ENCODE measurements at regions not wholly inside any gene's neighbourhood (a gene's known extent, or its start where the extent isn't known, plus 50 kb on each side); places are given as distances from the start of the nearest gene placed in this dataset.

DNA sequence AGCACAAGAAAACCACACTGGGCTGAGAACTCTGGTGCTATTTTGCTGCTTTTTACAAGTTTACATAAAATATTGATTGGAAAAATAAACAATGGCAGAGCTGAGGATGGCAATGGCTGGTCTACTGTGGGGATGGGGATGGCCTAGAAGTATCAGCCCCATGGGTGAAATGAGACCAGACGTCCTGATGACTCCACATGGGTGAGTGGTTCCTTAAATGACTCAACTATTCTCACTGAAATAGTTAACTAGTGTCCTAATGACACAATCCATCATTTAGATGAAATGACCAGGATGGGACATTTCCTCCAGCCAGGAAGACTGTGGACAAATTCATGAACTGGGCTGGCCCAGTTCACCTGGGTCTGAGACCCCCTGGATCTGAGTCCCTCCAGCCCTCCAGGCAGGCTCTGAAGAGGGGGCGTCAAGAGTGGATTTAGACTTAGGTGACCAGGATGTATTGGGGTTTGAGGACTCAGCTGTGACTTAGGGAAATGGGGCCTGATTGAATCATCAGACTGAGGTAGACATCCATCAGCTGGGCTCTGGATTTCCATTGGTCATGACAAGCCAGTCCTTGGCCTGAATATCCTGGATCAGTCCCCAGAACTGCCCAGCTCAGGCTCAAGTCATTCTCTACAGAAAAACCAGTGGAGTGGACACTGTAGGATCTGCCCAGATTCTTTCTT lies 98.2 kb upstream of the IGLL5 start:
- Mint-ChIP-seq H3K27me3 (peaks cover 11% of the 10 kb centered on the region), H3K4me3 (no peak overlapping the region), H3K27ac (no peak overlapping the region), H3K9me3 (ENCODE audit: insufficient read depth) (no peaks in the 10 kb centered on the region), H3K4me1 (no peaks in the 10 kb centered on the region)
- no peaks in the 10 kb centered on the region for H3K79me2 ChIP-seq (ENCODE audit: control insufficient read depth, insufficient read depth, low read length)
- no peak overlapping the region for H3K9ac ChIP-seq (ENCODE audit: low read length)
- ChIA-PET CTCF (interaction anchor here (0.9 to 8.6 kb wide), 18 partner anchors 9 to 168 kb away, joined by 3 to 139 read pairs (median 8); no protein-coding TSS in a partner anchor), POLR2A (no interaction called here)
- 100% methylated on average over 1 of the region's 2 CpGs for WGBS (ENCODE audit: insufficient coverage)
- no peak overlapping the region for H3K4me3 ChIP-seq (ENCODE audit: control extremely low read depth in 1 of 5, extremely low read depth in 1 of 5, insufficient read depth in 1 of 5, low read depth in 2 of 5, low read length in 4 of 5)
- TF ChIP-seq CTCF (IDR thresholded peaks at IDR 0.05) = no peak
- TF ChIP-seq EZH2 (IDR thresholded peaks at IDR 0.05; ENCODE audit: borderline replicate concordance, insufficient read depth, low read depth, low read length, poor library complexity, severe bottlenecking) = no peak
- intact Hi-C loops (cut with micrococcal nuclease) = loop anchor here (2.0 kb wide), 1 partner anchor 21 kb away; no protein-coding TSS in a partner anchor
- no peak for DNase-seq
- no peak overlapping the region for H3K27ac ChIP-seq (ENCODE audit: low read length in 2 of 2)
- no peaks in the 10 kb centered on the region for H4K20me1 ChIP-seq (ENCODE audit: control insufficient read depth, insufficient read depth, low read length, poor library complexity, severe bottlenecking)
- H3K27me3 ChIP-seq (replicated peaks in 1 of 4; ENCODE audit: control extremely low read depth in 1 of 4, control insufficient read depth in 3 of 4, insufficient read depth in 4 of 4, low read length in 3 of 4) = peaks cover 0 to 3% (median 0%) of the 10 kb centered on the region in 4 experiments
- H3K4me1 ChIP-seq (ENCODE audit: control insufficient read depth in 2 of 2, insufficient read depth in 2 of 2, low read length in 2 of 2) = peaks cover 0 to 3% of the 10 kb centered on the region in 2 donors
- no peak overlapping the region for H2AFZ ChIP-seq (ENCODE audit: insufficient read depth, low read depth, low read length, poor library complexity, severe bottlenecking)
- H3K9me3 ChIP-seq (ENCODE audit: control extremely low read depth in 1 of 3, control insufficient read depth in 2 of 3, insufficient read depth in 1 of 3, low read length in 2 of 3) = peaks cover 0 to 38% (median 0%) of the 10 kb centered on the region in 3 donors
- H3K36me3 ChIP-seq (replicated peaks in 1 of 2; ENCODE audit: control extremely low read depth in 1 of 2, control insufficient read depth in 1 of 2, extremely low read depth in 1 of 2, insufficient read depth in 2 of 2, low read length in 1 of 2) = no peaks in the 10 kb centered on the region
- no peak for ATAC-seq (ENCODE audit: low read depth)
- H3K4me2 ChIP-seq (replicated peaks; ENCODE audit: low read depth, low read length, poor library complexity, severe bottlenecking) = no peak overlapping the region
